Common myeloid progenitor, CD34-positive (primary cell): ENCODE measurements at regions not wholly inside any gene's neighbourhood (a gene's known extent, or its start where the extent isn't known, plus 50 kb on each side); places are given as distances from the start of the nearest gene placed in this dataset.

ENCODE experiments used
- CTCF ChIA-PET: fragments of 350-600 bp; sonication (Branson Sonifier 250); formaldehyde crosslinking; loops from one replicate; lab custom pipeline; 2021; ENCODE audit warnings: antibody characterized with exemption; lab: Charles Lee
- POLR2A ChIA-PET: fragments of 350-600 bp; sonication (Branson Sonifier 250); formaldehyde crosslinking; loops from one replicate; lab custom pipeline; 2021; ENCODE audit warnings: antibody characterized with exemption; lab: Charles Lee
- DNase-seq, 3 donors: peaks; one replicate each; pipeline versions ENCODE4 v3.0.0 to v3.0.0-alpha.2; 2013
- H3K27ac ChIP-seq, 2 experiments: 1 replicate in 1 of 2; 2 replicates in 1 of 2; pipeline ENCODE4 v1.7.0; 2013; ENCODE audit warnings: inconsistent platforms in 2 of 2, low read length in 2 of 2, mild to moderate bottlenecking in 2 of 2, low read depth in 1 of 2, moderate library complexity in 1 of 2; ENCODE audit not compliant: severe bottlenecking in 2 of 2, insufficient read depth in 1 of 2, poor library complexity in 1 of 2
- H3K27me3 ChIP-seq, 5 experiments: replicated peaks in 2 of 5; 1 replicate in 3 of 5; 2 replicates in 2 of 5; pipeline versions ENCODE4 v1.6.1 to v1.7.0; 2013; ENCODE audit warnings: low read length in 4 of 5, mild to moderate bottlenecking in 2 of 5, moderate library complexity in 2 of 5, inconsistent platforms in 1 of 5; ENCODE audit not compliant: insufficient read depth in 5 of 5, control insufficient read depth in 4 of 5
- H3K36me3 ChIP-seq, 4 experiments: 1 replicate in 2 of 4; 2 replicates in 2 of 4; pipeline versions ENCODE4 v1.6.1 to v1.7.0; 2013; ENCODE audit warnings: low read length in 3 of 4, control low read depth in 1 of 4, mild to moderate bottlenecking in 1 of 4; ENCODE audit not compliant: control insufficient read depth in 4 of 4, insufficient read depth in 4 of 4
- H3K4me1 ChIP-seq, 4 experiments: 1 replicate in 3 of 4; 2 replicates in 1 of 4; pipeline versions ENCODE4 v1.6.1 to v1.7.1; 2013; ENCODE audit warnings: low read length in 3 of 4, mild to moderate bottlenecking in 3 of 4, control low read depth in 1 of 4, inconsistent platforms in 1 of 4, moderate library complexity in 1 of 4; ENCODE audit not compliant: control insufficient read depth in 4 of 4, insufficient read depth in 4 of 4; ENCODE audit errors: control extremely low read depth in 1 of 4
- H3K4me3 ChIP-seq, 7 experiments: 1 replicate in 4 of 7; 2 replicates in 3 of 7; pipeline versions ENCODE4 v1.5.1 to v1.7.0; 2013; ENCODE audit warnings: mild to moderate bottlenecking in 7 of 7, low read length in 6 of 7, moderate library complexity in 6 of 7, inconsistent platforms in 2 of 7, low read depth in 2 of 7, control low read depth in 1 of 7; ENCODE audit not compliant: insufficient read depth in 4 of 7, control insufficient read depth in 1 of 7; ENCODE audit errors: extremely low read depth in 1 of 7
- H3K9me3 ChIP-seq, 5 experiments: 1 replicate in 4 of 5; 2 replicates in 1 of 5; pipeline versions ENCODE4 v1.6.1 to v1.7.1; 2013; ENCODE audit warnings: low read length in 4 of 5, mild to moderate bottlenecking in 2 of 5, inconsistent platforms in 1 of 5, low read depth in 1 of 5, moderate library complexity in 1 of 5; ENCODE audit not compliant: control insufficient read depth in 4 of 5, insufficient read depth in 2 of 5; ENCODE audit errors: control extremely low read depth in 1 of 5
- WGBS: methylation state at CpG from one replicate; pipeline ENCODE4 v1.1.5; 2013; ENCODE audit not compliant: insufficient coverage; 5-methylcytosine and 5-hydroxymethylcytosine counted together

DNA sequence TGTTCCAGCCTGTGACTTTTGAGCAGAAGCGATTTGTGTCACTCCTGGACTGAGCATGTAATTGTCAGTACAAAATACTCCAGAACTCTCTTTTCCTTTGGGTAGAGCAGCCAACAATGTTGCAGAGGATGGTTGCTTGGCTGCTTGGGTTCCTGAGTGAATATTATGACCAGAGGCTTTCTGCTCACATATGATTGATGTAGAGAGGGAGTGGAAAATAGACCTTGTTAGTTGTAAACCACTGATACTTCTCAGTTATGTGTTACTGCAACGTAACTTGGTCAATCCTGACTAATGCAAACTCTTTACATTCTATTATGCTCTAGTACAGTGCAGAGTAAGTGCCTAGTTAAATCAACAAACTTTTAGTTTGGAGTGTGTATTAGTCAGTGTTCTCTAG is 322.6 kb upstream of the KCNH8 start:
- Histone ChIP-seq H3K27ac (no peak overlapping the region), H3K9me3 (peaks cover 0 to 3% (median 0%) of the 10 kb centered on the region in 5 experiments), H3K27me3 (no peaks in the 10 kb centered on the region), H3K4me3 (no peak overlapping the region), H3K36me3 (no peaks in the 10 kb centered on the region), H3K4me1 (peaks cover 0 to 3% (median 0%) of the 10 kb centered on the region in 4 experiments)
- ChIA-PET CTCF (no interaction called here), POLR2A (no interaction called here)
- DNase-seq: peak in 2 of 3 donors; percentile 62 to 73
- 100% methylated on average over 1 of the region's 2 CpGs for WGBS

GRCh38 chr3:18813300-18813699 is 335.0 kb upstream of the KCNH8 start:
- Histone ChIP-seq H3K4me3 (no peak overlapping the region), H3K4me1 (no peaks in the 10 kb centered on the region), H3K27me3 (no peaks in the 10 kb centered on the region), H3K36me3 (no peaks in the 10 kb centered on the region), H3K27ac (no peak overlapping the region), H3K9me3 (no peaks in the 10 kb centered on the region)
- ChIA-PET POLR2A (no interaction called here), CTCF (no interaction called here)
- WGBS: 100% methylated on average over 1 of the region's 3 CpGs
- no peak for DNase-seq

GRCh38 chr3:18812316-18812715 is 336.0 kb upstream of the KCNH8 start:
- H3K4me3 ChIP-seq: no peak overlapping the region
- peak; percentile 44 to 81 (median 75) for DNase-seq
- 11% methylated on average over 1 of the region's 3 CpGs for WGBS

DNA sequence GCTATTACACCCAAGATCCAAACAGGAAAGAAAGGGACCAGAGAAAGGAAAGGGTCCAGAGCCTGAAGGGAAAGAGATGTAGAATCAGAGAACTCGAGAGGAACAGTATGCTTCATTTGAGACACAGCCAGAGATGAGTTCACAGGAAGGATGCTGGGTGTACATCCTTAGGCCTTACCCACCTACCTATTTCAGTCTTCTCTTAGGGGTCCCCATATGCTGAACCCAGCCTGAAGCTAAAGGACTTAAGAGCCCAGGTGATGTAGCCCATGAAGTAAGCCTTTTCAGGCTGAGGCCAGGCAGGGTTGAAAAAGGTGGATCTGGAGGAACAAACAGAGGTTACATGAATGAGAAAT is 338.0 kb upstream of the KCNH8 start:
- no peak overlapping the region for H3K27ac ChIP-seq
- CTCF ChIA-PET: no interaction called here
- no peaks in the 10 kb centered on the region for H3K36me3 ChIP-seq
- no peak overlapping the region for H3K4me3 ChIP-seq
- WGBS: 100% methylated on average over 1 of the region's 1 CpG
- POLR2A ChIA-PET: no interaction called here
- H3K4me1 ChIP-seq: no peaks in the 10 kb centered on the region
- no peaks in the 10 kb centered on the region for H3K9me3 ChIP-seq
- H3K27me3 ChIP-seq: no peaks in the 10 kb centered on the region
- no peak for DNase-seq

More at GRCh38 chr3:18812316-18812715, 336.0 kb upstream of the KCNH8 start:
- Histone ChIP-seq H3K4me1 (no peaks in the 10 kb centered on the region), H3K27ac (no peak overlapping the region), H3K27me3 (no peaks in the 10 kb centered on the region), H3K36me3 (no peaks in the 10 kb centered on the region), H3K9me3 (no peaks in the 10 kb centered on the region)
- POLR2A ChIA-PET: no interaction called here
- CTCF ChIA-PET: no interaction called here

DNA sequence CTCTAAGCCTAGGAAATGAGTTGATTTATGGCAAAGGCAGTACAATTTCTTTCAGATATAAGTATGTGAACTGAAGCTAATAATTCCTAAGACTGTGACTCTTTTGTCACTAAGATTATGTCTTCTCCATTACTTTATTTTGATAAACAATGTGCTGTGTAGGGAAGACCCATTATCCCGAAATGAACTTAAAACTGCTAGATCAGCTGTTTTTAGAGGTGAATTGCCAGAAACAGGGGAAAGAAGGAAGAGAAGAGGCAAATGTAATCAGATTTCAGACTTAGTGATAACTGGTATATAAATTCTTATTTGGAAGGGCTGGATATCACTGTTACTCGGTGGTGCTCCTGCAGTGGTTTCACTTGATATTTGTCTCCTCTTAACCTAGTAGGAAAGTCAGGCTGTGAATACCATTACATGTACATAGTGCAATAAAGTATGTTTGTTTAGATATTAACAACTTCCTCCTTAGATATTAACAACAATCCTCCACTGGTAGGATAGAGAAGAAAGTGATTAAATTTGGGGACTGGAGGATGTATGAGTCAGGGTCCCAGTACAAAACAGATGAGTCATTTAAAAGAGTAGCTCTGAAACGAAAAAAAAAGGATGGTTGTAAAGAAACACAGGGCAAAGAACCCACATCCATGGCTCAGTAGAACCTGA is 338.5 kb upstream of the KCNH8 start:
- DNase-seq: peak in 2 of 3 donors; percentile 15 to 24

DNA sequence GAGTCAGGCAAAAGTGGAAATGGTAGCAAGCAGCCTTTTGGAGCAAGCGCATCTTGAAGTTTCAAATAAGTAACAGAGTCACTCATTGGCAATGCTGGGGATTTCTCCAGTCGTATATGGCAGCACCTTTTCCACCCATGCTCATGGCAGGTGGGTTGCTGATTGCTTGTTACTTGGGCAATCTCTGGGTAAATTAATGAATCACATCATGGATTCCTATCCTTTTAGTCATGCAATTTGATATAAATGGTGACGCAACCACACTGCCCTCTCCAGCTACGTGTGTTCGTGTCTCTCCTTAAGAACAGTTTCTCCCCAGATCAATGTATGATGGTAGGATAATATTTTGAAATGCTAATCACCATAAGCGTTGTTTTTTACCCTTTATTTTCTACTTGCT is 339.9 kb upstream of the KCNH8 start:
- POLR2A ChIA-PET: no interaction called here
- CTCF ChIA-PET: no interaction called here
- no peaks in the 10 kb centered on the region for H3K36me3 ChIP-seq
- no peak for DNase-seq
- no peaks in the 10 kb centered on the region for H3K27me3 ChIP-seq
- WGBS: no CpG with 5 or more reads among the region's 6 CpGs
- H3K4me1 ChIP-seq: no peaks in the 10 kb centered on the region
- no peak overlapping the region for H3K27ac ChIP-seq
- no peak overlapping the region for H3K4me3 ChIP-seq
- no peaks in the 10 kb centered on the region for H3K9me3 ChIP-seq

More for the DNA sequence above, 338.5 kb upstream of the KCNH8 start:
- H3K36me3 ChIP-seq: no peaks in the 10 kb centered on the region
- no peak overlapping the region for H3K4me3 ChIP-seq
- H3K27ac ChIP-seq: no peak overlapping the region
- POLR2A ChIA-PET: no interaction called here
- WGBS: 100% methylated on average over 1 of the region's 3 CpGs
- H3K9me3 ChIP-seq: no peaks in the 10 kb centered on the region
- CTCF ChIA-PET: no interaction called here
- no peaks in the 10 kb centered on the region for H3K27me3 ChIP-seq
- H3K4me1 ChIP-seq: no peaks in the 10 kb centered on the region

- DNase-seq: no peak
- Histone ChIP-seq H3K27me3 (no peaks in the 10 kb centered on the region), H3K36me3 (no peaks in the 10 kb centered on the region), H3K27ac (no peak overlapping the region), H3K4me3 (no peak overlapping the region), H3K4me1 (no peaks in the 10 kb centered on the region), H3K9me3 (no peaks in the 10 kb centered on the region)
- CTCF ChIA-PET: no interaction called here
- 100% methylated on average over 1 of the region's 3 CpGs for WGBS
- POLR2A ChIA-PET: no interaction called here
Observed at GRCh38 chr3:18807593-18807992, 340.7 kb upstream of the KCNH8 start.
